ENCODE measurements at regions not wholly inside any gene's neighbourhood (a gene's known extent, or its start where the extent isn't known, plus 50 kb on each side); places are given as distances from the start of the nearest gene placed in this dataset.

- H3K27me3 Mint-ChIP-seq = no peaks in the 10 kb centered on the region
- no peak for ATAC-seq
- no peaks in the 10 kb centered on the region for H3K36me3 Mint-ChIP-seq
- H3K27ac Mint-ChIP-seq = no peak overlapping the region
- H3K4me3 Mint-ChIP-seq = no peak overlapping the region
- H3K4me1 Mint-ChIP-seq = no peaks in the 10 kb centered on the region
- H3K9me3 Mint-ChIP-seq = peaks cover 16% of the 10 kb centered on the region
These were observed 1373.9 kb upstream of the CELF2 start for GRCh38 chr10:9643782-9644181.

GRCh38 chr10:9645404-9645803 is 1372.3 kb upstream of the CELF2 start:
- Mint-ChIP-seq H3K27me3 (no peaks in the 10 kb centered on the region), H3K4me1 (no peaks in the 10 kb centered on the region), H3K27ac (no peak overlapping the region), H3K9me3 (peaks cover 14% of the 10 kb centered on the region), H3K4me3 (no peak overlapping the region), H3K36me3 (no peaks in the 10 kb centered on the region)
- no peak for ATAC-seq

GRCh38 chr10:9645928-9646600 is 1371.6 kb upstream of the CELF2 start:
- Mint-ChIP-seq H3K27me3 (no peaks in the 10 kb centered on the region), H3K4me3 (no peak overlapping the region), H3K9me3 (peaks cover 14% of the 10 kb centered on the region), H3K4me1 (no peaks in the 10 kb centered on the region), H3K27ac (no peak overlapping the region), H3K36me3 (no peaks in the 10 kb centered on the region)
- ATAC-seq = no peak

- no peak overlapping the region for H3K4me3 Mint-ChIP-seq
- no peak overlapping the region for H3K27ac Mint-ChIP-seq
- H3K36me3 Mint-ChIP-seq = no peaks in the 10 kb centered on the region
- ATAC-seq = no peak
- no peaks in the 10 kb centered on the region for H3K4me1 Mint-ChIP-seq
- H3K27me3 Mint-ChIP-seq = no peaks in the 10 kb centered on the region
- no peaks in the 10 kb centered on the region for H3K9me3 Mint-ChIP-seq
These were observed 1363.4 kb upstream of the CELF2 start for GRCh38 chr10:9654261-9654660.

- no peak overlapping the region for H3K27ac Mint-ChIP-seq
These were observed 1361.3 kb upstream of the CELF2 start for GRCh38 chr10:9656386-9656785.

DNA sequence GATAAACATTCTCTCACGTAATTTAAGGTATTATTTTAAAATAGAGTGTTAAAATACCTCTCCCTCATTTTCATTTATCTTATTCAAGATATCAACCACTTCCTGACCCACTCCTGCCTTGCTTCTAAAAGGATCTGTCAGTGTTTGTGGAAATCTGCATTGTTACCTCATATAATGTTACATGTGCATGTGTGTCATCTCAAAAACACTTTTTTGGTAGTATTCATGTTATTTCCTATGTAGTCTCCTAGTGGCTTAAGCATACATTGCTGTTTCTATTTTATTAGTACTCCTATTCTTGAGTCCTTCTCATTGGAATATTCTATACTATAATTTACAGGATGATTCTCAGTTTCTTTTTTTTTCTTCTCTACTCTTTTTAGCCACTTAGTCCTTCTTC is 1360.7 kb upstream of the CELF2 start:
- Mint-ChIP-seq H3K4me3 (no peak overlapping the region), H3K27ac (no peak overlapping the region), H3K27me3 (no peaks in the 10 kb centered on the region), H3K36me3 (no peaks in the 10 kb centered on the region), H3K4me1 (no peaks in the 10 kb centered on the region), H3K9me3 (no peaks in the 10 kb centered on the region)
- ATAC-seq = no peak

More at GRCh38 chr10:9656386-9656785, 1361.3 kb upstream of the CELF2 start:
- ATAC-seq = no peak
- H3K4me1 Mint-ChIP-seq = no peaks in the 10 kb centered on the region
- H3K9me3 Mint-ChIP-seq = no peaks in the 10 kb centered on the region
- no peak overlapping the region for H3K4me3 Mint-ChIP-seq
- H3K27me3 Mint-ChIP-seq = no peaks in the 10 kb centered on the region
- no peaks in the 10 kb centered on the region for H3K36me3 Mint-ChIP-seq

GRCh38 chr10:9657530-9657929 is 1360.1 kb upstream of the CELF2 start:
- Mint-ChIP-seq H3K9me3 (no peaks in the 10 kb centered on the region), H3K4me1 (no peaks in the 10 kb centered on the region), H3K27ac (no peak overlapping the region), H3K36me3 (no peaks in the 10 kb centered on the region), H3K27me3 (no peaks in the 10 kb centered on the region), H3K4me3 (no peak overlapping the region)
- no peak for ATAC-seq

GRCh38 chr10:9668411-9668810 is 1349.3 kb upstream of the CELF2 start:
- peaks cover 3% of the 10 kb centered on the region for H3K9me3 Mint-ChIP-seq
- no peak overlapping the region for H3K27ac Mint-ChIP-seq
- no peaks in the 10 kb centered on the region for H3K4me1 Mint-ChIP-seq

DNA sequence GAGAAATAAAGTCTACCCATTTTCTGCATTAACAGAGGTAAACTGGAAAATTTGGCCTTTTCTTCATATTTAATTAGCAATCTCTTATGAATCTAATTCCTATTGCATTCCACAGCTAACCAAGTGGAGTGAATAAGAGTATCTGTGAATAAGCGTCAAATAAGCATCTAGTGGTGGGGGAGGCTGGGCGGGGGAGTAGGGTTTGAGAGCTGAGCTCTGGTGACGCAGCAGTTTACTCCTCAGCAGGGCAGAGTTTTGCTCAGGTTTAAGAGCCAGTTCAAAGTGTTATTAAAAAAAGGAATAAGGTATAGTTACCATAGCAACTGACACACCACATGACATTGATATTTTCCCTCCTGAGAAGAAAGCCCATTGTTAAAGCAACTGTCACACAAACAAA is 1346.8 kb upstream of the CELF2 start:
- Mint-ChIP-seq H3K4me3 (no peak overlapping the region), H3K9me3 (peaks cover 3% of the 10 kb centered on the region), H3K4me1 (no peaks in the 10 kb centered on the region), H3K27ac (no peak overlapping the region), H3K36me3 (no peaks in the 10 kb centered on the region), H3K27me3 (no peaks in the 10 kb centered on the region)
- no peak for ATAC-seq

More at GRCh38 chr10:9668411-9668810, 1349.3 kb upstream of the CELF2 start:
- Mint-ChIP-seq H3K4me3 (no peak overlapping the region), H3K27me3 (no peaks in the 10 kb centered on the region), H3K36me3 (no peaks in the 10 kb centered on the region)
- no peak for ATAC-seq

DNA sequence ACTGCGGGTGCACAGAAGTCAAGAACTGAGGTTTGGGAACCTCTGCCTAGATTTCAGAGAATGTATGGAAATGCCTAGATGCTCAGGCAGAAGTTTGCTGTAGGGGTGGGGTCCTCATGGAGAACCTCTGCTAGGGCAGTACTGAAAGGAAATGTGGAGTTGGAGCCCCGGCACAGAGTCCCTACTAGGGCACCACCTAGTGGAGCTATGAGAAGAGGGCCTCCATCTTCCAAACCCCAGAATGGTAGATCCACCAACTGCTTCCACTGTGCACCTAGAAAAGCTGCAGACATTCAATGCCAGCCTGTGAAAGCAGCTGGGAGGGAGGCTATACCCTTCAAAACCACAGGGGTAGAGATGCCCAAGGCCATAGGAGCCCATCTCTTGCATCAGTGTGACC is 1336.0 kb upstream of the CELF2 start:
- H3K4me3 Mint-ChIP-seq = no peak overlapping the region
- ATAC-seq = no peak
- H3K36me3 Mint-ChIP-seq = no peaks in the 10 kb centered on the region
- H3K4me1 Mint-ChIP-seq = no peaks in the 10 kb centered on the region
- no peaks in the 10 kb centered on the region for H3K9me3 Mint-ChIP-seq
- H3K27me3 Mint-ChIP-seq = no peaks in the 10 kb centered on the region
- H3K27ac Mint-ChIP-seq = no peak overlapping the region

- no peak for ATAC-seq
- H3K4me1 Mint-ChIP-seq = no peaks in the 10 kb centered on the region
- no peaks in the 10 kb centered on the region for H3K27me3 Mint-ChIP-seq
- H3K4me3 Mint-ChIP-seq = no peak overlapping the region
- no peaks in the 10 kb centered on the region for H3K9me3 Mint-ChIP-seq
- H3K36me3 Mint-ChIP-seq = no peaks in the 10 kb centered on the region
- H3K27ac Mint-ChIP-seq = no peak overlapping the region
These were observed 1334.9 kb upstream of the CELF2 start for GRCh38 chr10:9682802-9683201.

DNA sequence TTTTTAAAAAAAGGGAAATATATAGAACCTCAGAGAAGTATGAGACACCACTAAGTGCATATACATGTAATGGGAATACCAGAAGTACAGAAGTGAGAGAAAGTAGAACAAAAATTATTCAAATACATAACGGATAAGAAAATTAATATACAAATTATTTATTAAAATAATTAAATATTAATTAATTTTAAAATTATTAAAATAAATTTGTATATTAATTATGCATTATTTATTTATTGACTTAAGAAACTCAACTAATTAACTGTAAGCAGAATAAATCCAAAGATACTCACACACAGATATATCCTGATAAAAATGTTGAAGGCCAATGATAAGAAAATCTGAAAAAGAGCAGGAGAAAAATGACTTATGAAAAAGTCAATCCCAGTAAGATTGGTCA is 1333.5 kb upstream of the CELF2 start:
- no peaks in the 10 kb centered on the region for H3K27me3 Mint-ChIP-seq
- no peak overlapping the region for H3K27ac Mint-ChIP-seq
- H3K4me3 Mint-ChIP-seq = no peak overlapping the region
- H3K4me1 Mint-ChIP-seq = no peaks in the 10 kb centered on the region
- H3K36me3 Mint-ChIP-seq = no peaks in the 10 kb centered on the region
- ATAC-seq = no peak
- no peaks in the 10 kb centered on the region for H3K9me3 Mint-ChIP-seq

DNA sequence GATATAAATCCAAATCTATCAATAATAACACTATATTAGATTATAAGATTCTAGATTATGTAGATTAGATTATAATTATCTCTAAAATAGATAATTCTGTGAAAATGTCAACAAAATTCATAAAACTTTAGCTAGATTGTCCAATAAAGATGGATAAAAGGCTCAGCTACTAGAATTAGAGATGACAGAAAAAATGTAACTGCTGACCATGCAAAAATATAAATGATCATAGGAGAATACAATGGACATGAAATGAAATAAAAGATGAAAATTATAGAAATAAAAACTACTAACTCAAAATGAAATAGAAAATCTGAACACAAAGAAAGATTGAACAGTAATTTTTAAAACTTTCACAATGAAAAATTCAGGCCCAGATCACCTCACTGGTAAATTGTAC is 1332.1 kb upstream of the CELF2 start:
- Mint-ChIP-seq H3K4me3 (no peak overlapping the region), H3K36me3 (no peaks in the 10 kb centered on the region), H3K9me3 (no peaks in the 10 kb centered on the region), H3K27ac (no peak overlapping the region), H3K4me1 (no peaks in the 10 kb centered on the region), H3K27me3 (no peaks in the 10 kb centered on the region)
- ATAC-seq = no peak

- Mint-ChIP-seq H3K27me3 (no peaks in the 10 kb centered on the region), H3K36me3 (no peaks in the 10 kb centered on the region), H3K4me1 (no peaks in the 10 kb centered on the region), H3K4me3 (no peak overlapping the region), H3K27ac (no peak overlapping the region), H3K9me3 (no peaks in the 10 kb centered on the region)
- ATAC-seq = no peak
These were observed 1329.0 kb upstream of the CELF2 start for GRCh38 chr10:9688711-9689110.

GRCh38 chr10:9707216-9707615 is 1310.5 kb upstream of the CELF2 start:
- Mint-ChIP-seq H3K27me3 (no peaks in the 10 kb centered on the region), H3K9me3 (peaks cover 9% of the 10 kb centered on the region), H3K27ac (no peak overlapping the region), H3K4me3 (no peak overlapping the region), H3K4me1 (no peaks in the 10 kb centered on the region), H3K36me3 (no peaks in the 10 kb centered on the region)
- no peak for ATAC-seq

GRCh38 chr10:9709849-9710248 is 1307.8 kb upstream of the CELF2 start:
- Mint-ChIP-seq H3K9me3 (peaks cover 17% of the 10 kb centered on the region), H3K4me1 (no peaks in the 10 kb centered on the region), H3K27ac (no peak overlapping the region), H3K36me3 (no peaks in the 10 kb centered on the region), H3K4me3 (no peak overlapping the region), H3K27me3 (no peaks in the 10 kb centered on the region)
- ATAC-seq = no peak

DNA sequence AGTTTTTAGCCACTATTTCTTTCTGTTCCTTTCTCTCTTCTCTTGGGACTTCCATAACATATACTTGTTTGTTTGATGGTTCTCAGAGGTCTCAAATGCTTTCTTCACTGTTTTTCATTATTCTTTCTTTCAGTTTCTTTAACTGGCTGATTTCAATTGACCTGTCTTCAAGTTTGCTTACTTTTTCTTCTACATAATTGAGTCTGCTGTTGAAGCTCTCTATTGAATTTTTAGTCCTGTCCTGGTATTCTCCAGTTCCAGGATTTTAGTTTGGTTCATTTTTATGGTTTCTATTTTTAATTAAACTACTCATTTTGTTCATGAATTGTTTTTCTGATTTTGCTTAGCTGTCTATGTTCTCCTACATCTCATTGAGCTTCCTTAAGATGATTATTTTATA is 1305.3 kb upstream of the CELF2 start:
- ATAC-seq = no peak
- H3K4me3 Mint-ChIP-seq = no peak overlapping the region
- H3K4me1 Mint-ChIP-seq = no peaks in the 10 kb centered on the region
- no peaks in the 10 kb centered on the region for H3K36me3 Mint-ChIP-seq
- no peak overlapping the region for H3K27ac Mint-ChIP-seq
- H3K9me3 Mint-ChIP-seq = peaks cover 17% of the 10 kb centered on the region
- H3K27me3 Mint-ChIP-seq = no peaks in the 10 kb centered on the region

All from stimulated activated memory B cell treated with anti-CD40 and anti-IgM and Interleukin-4, amounts not matched to agents 10 μg/mL and 1 μg/mL and 100 μg/mL, for 72 hours (primary cell).